ENCODE measurements at regions not wholly inside any gene's neighbourhood (a gene's known extent, or its start where the extent isn't known, plus 50 kb on each side); places are given as distances from the start of the nearest gene placed in this dataset.
"Not testable (repeated sequence)": the region's sequence is repeated elsewhere in the genome, so short reads cannot be mapped to it uniquely, and the experiment has no call there.

- DNase-seq (ENCODE audit: low spot score): no peak
These were observed 653.7 kb downstream of the DACH1 start for GRCh38 chr13:71213252-71213821.

DNA sequence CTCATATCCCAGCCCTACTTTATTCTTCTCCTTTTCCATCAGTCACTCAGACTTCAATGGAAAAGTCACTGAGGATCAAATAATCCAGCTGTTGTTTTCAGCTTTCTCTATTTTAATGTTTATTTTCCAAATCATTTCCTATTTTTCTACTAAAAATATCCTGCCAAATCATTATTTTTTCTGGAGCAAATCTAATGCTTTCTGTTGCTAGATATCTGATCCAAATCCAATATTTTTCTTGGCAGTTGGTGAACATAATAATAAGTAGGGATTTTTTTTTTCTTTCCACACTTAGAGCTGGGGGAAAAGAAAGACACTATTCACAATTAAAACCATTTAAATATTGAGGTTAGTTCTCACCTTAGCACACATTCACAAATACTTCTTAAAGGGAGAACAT, 656.1 kb downstream of the DACH1 start:
- DNase-seq (ENCODE audit: low spot score): no peak

DNA sequence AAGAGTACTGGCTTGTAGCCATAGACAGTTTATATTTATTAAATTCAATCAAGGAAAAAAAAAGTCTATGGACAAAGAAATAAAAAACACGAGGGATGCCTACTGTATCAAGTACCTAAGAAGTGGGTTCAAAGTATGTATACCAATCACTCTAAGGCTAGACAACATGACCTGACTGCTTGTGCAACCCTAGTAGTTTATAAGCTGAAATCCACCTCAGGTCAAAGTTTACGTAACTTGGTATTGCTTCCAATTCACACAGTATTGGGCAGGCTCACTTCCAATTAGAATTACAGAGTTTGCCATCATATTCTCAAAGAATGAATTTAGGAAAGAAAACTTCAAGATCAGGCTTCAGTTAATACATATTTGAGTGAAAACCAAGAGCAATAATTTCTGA, 657.8 kb downstream of the DACH1 start:
- no peak for DNase-seq (ENCODE audit: low spot score)

GRCh38 chr13:71184583-71184982, 682.4 kb downstream of the DACH1 start:
- not testable (repeated sequence) for DNase-seq (ENCODE audit: low spot score)

DNA sequence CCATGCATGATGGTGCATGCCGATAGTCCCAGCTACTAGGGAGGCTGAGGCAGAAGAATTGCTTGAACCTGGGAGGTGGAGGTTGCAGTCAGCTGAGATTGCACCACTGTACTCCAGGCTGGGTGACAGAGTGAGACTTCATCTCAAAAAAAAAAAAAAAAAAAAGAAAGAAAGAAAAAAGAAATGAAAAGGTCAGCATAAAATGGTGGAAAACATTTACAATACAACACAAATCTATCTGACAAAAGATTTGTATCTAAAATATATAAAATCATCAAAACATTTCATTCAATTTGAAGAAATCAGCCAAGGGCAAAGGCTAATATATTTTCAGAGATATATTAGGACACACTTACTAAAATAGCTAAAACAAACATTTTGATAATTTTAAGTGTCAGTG, 683.7 kb downstream of the DACH1 start:
- DNase-seq (ENCODE audit: low spot score): not testable (repeated sequence)

DNA sequence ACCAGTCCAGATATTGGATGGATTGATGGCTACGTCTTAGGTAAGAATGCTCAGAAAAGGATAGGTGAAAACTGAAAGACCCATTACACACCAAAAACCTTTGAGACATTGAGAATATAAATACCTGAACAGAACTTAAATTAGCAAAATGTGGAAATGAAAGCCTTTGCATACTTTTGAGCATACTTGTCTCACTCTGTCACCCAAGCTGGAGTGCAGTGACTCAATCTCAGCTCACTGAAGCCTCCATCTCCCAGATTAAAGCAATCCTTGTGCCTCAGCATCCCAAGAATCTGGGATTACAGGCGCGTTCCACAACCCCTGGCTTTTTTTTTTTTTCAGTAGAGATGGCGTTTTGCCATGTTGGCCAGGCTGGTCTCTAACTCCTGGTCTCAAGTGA, 695.3 kb downstream of the DACH1 start:
- DNase-seq (ENCODE audit: low spot score): no peak

DNA sequence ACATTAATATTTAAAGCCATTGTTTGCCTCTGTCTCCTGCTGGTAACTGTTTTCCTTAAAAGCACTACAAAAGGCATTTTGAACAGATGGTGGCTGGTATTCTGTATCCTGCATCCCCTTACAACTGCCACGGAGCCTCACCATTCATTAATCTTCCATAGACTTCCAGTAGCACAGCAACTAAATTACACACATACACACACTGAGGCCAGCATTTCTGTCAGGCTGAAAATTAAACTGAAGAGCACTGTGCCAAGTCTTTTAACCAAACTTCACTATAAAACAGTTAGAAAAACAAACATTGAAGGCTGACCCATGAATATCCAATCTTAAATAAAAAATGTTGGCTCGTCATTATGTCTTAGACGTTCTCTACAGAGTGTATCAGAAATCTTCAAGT, 697.8 kb downstream of the DACH1 start:
- no peak for DNase-seq (ENCODE audit: low spot score)

DNA sequence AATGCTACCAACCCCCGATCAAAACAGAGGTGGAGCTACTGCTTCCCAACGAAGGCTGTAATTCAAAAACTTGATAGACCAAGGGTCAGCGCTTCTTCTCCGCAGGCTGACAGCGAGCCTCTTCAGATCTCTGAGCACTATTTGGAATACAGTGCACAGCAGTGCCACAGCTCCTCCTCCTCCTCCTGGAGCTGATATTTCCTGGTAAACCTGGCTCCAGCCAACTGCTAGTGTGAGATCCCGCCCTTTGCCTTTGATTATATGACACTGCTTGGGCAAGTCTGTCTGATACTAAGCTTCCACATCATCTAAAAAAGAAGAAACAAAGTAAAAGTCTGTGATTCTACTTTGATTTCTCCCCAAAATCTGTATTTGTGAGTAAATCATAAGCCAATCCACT, 710.5 kb downstream of the DACH1 start:
- DNase-seq (ENCODE audit: low spot score): no peak

GRCh38 chr13:71149498-71150363, 717.3 kb downstream of the DACH1 start:
- no peak for DNase-seq (ENCODE audit: low spot score)

DNA sequence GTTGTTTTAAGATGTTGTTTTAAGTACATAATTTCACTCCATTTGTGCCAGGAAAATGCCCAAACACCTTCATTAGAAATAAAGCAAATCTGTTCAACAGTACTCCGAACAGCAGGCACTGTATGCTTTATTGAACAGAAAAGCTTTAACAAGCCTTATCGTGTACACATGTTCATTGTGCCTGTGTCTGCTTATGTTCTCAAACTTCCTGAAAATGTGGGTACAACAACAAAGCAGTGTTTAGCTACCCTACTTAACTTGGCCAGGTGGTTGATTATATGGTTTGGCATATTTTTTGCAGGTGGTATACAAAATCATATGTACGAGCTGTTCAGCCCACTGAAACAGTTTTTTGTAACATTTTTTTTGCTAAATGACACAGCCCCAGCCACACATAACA, 718.0 kb downstream of the DACH1 start:
- no peak for DNase-seq (ENCODE audit: low spot score)

DNA sequence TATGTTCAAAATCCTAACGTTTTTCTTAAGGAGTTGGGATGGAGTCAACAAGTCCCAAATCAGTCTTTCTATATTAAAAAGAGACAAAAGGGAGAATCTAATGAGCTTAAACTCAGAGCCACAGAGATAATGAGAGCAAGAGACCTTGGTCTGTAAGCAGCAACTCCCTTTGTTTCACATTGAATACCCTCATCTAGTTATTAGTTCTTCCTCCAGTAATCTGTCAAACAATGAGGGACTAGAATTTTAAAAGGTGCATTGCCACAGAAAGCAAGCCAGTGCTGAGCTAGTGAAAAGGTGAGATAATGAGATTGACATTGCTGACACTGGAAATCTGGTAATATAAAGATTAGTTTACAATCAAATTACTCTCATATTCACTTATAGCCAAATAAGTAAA, 718.6 kb downstream of the DACH1 start:
- DNase-seq (ENCODE audit: low spot score): no peak

DNA sequence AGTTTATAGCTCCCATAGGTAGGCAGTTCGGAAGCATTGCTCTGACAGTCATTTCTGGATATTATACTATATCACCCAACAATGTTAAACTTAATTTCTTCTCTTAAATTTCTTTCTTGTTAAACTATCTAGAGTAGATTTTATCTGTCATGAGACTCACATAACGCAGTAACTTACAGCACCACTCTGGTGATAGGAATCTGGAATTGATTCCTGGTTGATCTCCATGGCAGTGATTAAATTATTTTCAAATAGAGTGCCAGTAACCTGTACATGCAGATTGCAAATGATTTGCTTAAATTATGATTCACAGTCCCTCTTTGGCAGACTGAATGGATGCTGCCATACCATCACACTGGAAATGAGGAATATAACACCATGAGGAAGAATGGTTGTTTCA, 722.1 kb downstream of the DACH1 start:
- no peak for DNase-seq (ENCODE audit: low spot score)

DNA sequence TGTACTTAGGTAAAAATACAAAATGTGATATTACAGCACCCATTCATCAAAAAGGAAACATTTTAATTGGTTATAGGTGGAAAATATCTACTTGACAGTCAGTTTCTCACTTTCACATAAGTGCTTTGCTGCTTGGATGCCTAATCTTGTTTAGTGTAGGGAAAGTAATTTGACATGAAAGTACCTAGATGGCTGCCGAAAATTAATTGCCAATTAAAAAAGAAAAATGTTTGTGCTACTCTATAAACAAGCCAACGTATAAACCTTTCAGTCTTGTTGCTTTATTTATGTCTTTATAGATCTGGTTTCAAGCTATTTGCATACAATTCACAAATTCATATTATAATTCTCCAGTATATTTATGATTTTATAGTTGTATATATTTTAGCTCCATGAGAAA, 729.9 kb downstream of the DACH1 start:
- DNase-seq (ENCODE audit: low spot score): no peak

GRCh38 chr13:71124230-71124629, 742.8 kb downstream of the DACH1 start:
- no peak for DNase-seq (ENCODE audit: low spot score)

- no peak for DNase-seq (ENCODE audit: low spot score)
These were observed 748.1 kb downstream of the DACH1 start for GRCh38 chr13:71118779-71119364.

DNA sequence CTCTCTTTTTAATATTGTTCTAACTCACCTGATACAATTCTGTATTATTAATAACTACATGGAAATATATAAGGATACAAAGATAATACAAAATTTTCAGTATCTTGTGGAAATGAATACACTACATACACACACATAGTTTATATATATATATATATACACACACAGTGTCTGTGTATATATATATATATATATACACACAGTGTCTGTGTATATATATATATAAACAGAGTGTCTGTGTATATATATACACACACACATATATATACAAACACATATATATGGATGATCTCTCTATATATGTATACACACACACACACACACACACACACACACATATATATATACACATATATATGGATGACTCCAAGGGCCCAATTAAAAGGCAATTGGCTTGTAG, 749.1 kb downstream of the DACH1 start:
- no peak for DNase-seq (ENCODE audit: low spot score)

GRCh38 chr13:71115301-71115700, 751.7 kb downstream of the DACH1 start:
- DNase-seq (ENCODE audit: low spot score): no peak

- no peak for DNase-seq (ENCODE audit: low spot score)
These were observed 770.6 kb downstream of the DACH1 start for GRCh38 chr13:71096421-71096820.

DNA sequence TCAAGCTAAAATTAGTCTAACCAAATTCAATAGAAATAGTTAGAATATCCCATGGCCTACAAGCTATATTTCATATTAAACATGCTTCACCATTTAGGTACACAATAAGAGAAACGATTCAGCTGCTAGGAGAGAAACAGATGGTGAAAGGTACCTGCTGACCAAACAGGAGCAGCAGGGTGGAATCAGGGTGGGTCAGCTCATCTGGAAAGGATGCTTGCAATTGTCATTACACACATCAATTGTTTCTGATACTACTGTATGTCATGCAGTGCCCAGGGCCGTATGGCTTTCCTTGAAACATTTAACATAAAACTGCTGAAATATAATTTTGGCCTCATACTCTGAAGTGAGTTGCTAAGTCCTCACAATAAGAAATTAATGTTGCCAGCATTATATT, 776.0 kb downstream of the DACH1 start:
- no peak for DNase-seq (ENCODE audit: low spot score)

DNA sequence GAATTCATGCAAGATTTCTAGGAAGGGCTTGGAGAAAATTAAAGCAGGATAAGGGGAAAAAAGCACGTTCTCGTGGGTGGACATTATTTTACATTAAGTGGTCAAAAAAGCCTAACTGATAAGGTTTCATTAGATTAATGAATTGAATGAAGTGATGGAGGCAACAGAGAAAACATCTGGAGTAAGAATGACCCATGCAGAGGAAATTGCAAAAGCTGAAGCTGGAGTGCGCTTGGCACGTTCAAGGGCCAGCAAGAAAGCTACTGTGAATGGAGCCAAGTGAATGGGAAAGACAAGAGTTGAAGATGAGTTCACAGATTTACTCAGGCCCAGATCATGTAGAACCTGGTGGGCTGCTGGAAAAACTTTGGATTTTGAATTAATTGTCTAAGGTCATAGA, 777.9 kb downstream of the DACH1 start:
- DNase-seq (ENCODE audit: low spot score): no peak

- no peak for DNase-seq (ENCODE audit: low spot score)
These were observed 779.6 kb downstream of the DACH1 start for GRCh38 chr13:71087432-71087831.

DNA sequence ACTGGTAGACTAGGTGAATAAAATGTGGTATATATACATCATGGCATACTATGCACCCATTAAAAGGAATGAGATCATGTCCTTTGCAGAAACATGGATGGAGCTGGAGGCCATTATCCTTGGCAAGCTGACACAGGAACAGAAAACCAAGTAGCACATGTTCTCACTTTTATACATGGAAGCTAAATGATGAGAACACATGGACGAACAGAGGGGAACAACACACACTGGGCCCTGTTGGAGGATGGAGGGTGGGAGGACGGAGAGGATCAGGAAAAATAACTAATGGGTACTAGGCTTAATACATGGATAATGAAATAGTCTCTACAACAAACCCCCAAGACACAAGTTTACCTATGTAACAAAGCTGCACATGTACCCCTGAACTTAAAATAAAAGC, 780.0 kb downstream of the DACH1 start:
- DNase-seq (ENCODE audit: low spot score): no peak

DNA sequence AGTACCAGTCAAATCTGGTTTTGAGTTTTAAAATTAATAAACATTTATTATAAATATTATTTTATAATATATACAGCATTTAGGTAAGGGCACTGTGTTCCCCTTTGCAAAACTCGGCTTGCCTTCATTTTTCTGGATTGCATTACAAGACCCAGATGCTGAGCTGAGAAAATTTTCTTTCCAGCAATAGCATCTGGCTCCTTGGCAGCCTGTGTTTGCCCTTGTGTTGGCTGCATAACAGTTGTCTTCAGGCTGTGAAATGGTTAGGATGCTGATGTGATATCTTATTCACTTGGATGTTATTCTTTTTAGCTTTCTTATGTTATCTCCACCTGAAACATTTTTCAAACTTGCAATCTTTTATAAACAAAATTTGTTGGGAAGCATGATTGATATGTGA, 784.4 kb downstream of the DACH1 start:
- no peak for DNase-seq (ENCODE audit: low spot score)

GRCh38 chr13:71079638-71080037, 787.4 kb downstream of the DACH1 start:
- DNase-seq (ENCODE audit: low spot score): no peak
